ENCODE measurements at regions not wholly inside any gene's neighbourhood (a gene's known extent, or its start where the extent isn't known, plus 50 kb on each side); places are given as distances from the start of the nearest gene placed in this dataset.

GRCh38 chr4:74544655-74545361 lies 99.9 kb downstream of the AREG start:
- no peak overlapping the region for H3K27ac ChIP-seq
- H3K4me1 ChIP-seq = peaks cover 0 to 5% of the 10 kb centered on the region in 2 donors
- no peaks in the 10 kb centered on the region for H3K9me3 ChIP-seq
- no peak overlapping the region for H3K4me3 ChIP-seq
- H3K36me3 ChIP-seq = no peaks in the 10 kb centered on the region
- intact Hi-C loops (cut with DNase I) = no loop called here
- DNase-seq (ENCODE audit: low spot score in 2 of 2) = no peak
- TF ChIP-seq CTCF (IDR thresholded peaks at IDR 0.05) = no peak
- no peaks in the 10 kb centered on the region for H3K27me3 ChIP-seq

- H3K9me3 ChIP-seq = no peaks in the 10 kb centered on the region
- peaks cover 0 to 5% of the 10 kb centered on the region in 2 donors for H3K4me1 ChIP-seq
- H3K4me3 ChIP-seq = no peak overlapping the region
- no peak for TF ChIP-seq CTCF (IDR thresholded peaks at IDR 0.05)
- intact Hi-C loops (cut with DNase I) = no loop called here
- no peak for DNase-seq (ENCODE audit: low spot score in 2 of 2)
- no peaks in the 10 kb centered on the region for H3K36me3 ChIP-seq
- H3K27ac ChIP-seq = no peak overlapping the region
- H3K27me3 ChIP-seq = no peaks in the 10 kb centered on the region
Observed at GRCh38 chr4:74545448-74545847, 100.5 kb downstream of the AREG start.

GRCh38 chr4:74546057-74546456 lies 101.1 kb downstream of the AREG start:
- TF ChIP-seq CTCF (IDR thresholded peaks at IDR 0.05) = no peak
- DNase-seq (ENCODE audit: low spot score in 2 of 2) = no peak
- H3K4me3 ChIP-seq = no peak overlapping the region
- intact Hi-C loops (cut with DNase I) = no loop called here
- H3K27ac ChIP-seq = no peak overlapping the region
- no peaks in the 10 kb centered on the region for H3K9me3 ChIP-seq
- no peaks in the 10 kb centered on the region for H3K27me3 ChIP-seq
- H3K36me3 ChIP-seq = no peaks in the 10 kb centered on the region
- H3K4me1 ChIP-seq = peaks cover 0 to 5% of the 10 kb centered on the region in 2 donors

GRCh38 chr4:74547042-74547441 lies 102.1 kb downstream of the AREG start:
- peaks cover 0 to 5% of the 10 kb centered on the region in 2 donors for H3K4me1 ChIP-seq
- no peak for DNase-seq (ENCODE audit: low spot score in 2 of 2)
- no peaks in the 10 kb centered on the region for H3K27me3 ChIP-seq
- no peak overlapping the region for H3K4me3 ChIP-seq
- intact Hi-C loops (cut with DNase I) = no loop called here
- H3K36me3 ChIP-seq = no peaks in the 10 kb centered on the region
- no peak overlapping the region for H3K27ac ChIP-seq
- H3K9me3 ChIP-seq = no peaks in the 10 kb centered on the region
- no peak for TF ChIP-seq CTCF (IDR thresholded peaks at IDR 0.05)

- H3K4me1 ChIP-seq = peaks cover 0 to 3% of the 10 kb centered on the region in 2 donors
- no peak overlapping the region for H3K4me3 ChIP-seq
- intact Hi-C loops (cut with DNase I) = no loop called here
- H3K36me3 ChIP-seq = no peaks in the 10 kb centered on the region
- no peak for DNase-seq (ENCODE audit: low spot score in 2 of 2)
- no peak overlapping the region for H3K27ac ChIP-seq
- no peak for TF ChIP-seq CTCF (IDR thresholded peaks at IDR 0.05)
- H3K9me3 ChIP-seq = no peaks in the 10 kb centered on the region
- no peaks in the 10 kb centered on the region for H3K27me3 ChIP-seq
Observed at GRCh38 chr4:74548561-74548960, 103.6 kb downstream of the AREG start.

GRCh38 chr4:74549936-74550335 lies 105.0 kb downstream of the AREG start:
- H3K27ac ChIP-seq = no peak overlapping the region

More at GRCh38 chr4:74549936-74550335, 105.0 kb downstream of the AREG start:
- H3K27me3 ChIP-seq = no peaks in the 10 kb centered on the region
- no peak for TF ChIP-seq CTCF (IDR thresholded peaks at IDR 0.05)
- no peaks in the 10 kb centered on the region for H3K36me3 ChIP-seq
- no peak overlapping the region for H3K4me3 ChIP-seq
- no peaks in the 10 kb centered on the region for H3K9me3 ChIP-seq
- H3K4me1 ChIP-seq = no peaks in the 10 kb centered on the region
- intact Hi-C loops (cut with DNase I) = no loop called here
- no peak for DNase-seq (ENCODE audit: low spot score in 2 of 2)
